AML-193 (cell line): ENCODE measurements at regions not wholly inside any gene's neighbourhood (a gene's known extent, or its start where the extent isn't known, plus 50 kb on each side); places are given as distances from the start of the nearest gene placed in this dataset.

Experiments used
- DNase-seq, 2 experiments: peaks; one replicate each; lab custom pipeline; 2025; lab: John Stamatoyannopoulos, UW

DNA sequence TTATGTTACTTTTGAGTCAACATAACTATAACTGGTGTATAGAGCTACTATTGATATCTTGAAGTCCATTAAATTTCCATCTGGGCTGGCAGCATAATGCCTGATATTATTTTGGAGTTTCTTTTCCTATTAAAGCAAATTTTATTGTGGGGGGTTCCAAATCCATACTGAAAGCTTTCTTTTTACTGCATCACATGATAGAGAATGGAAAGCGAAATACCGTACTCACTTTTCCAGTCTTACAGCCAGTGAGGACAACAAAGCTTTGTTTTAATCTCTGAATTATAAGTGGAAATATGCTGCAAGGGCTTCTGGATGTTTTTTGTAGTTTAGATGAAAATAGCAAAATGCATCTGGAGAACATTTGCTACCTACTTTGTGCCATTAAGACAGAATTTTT is 477.5 kb upstream of the SEMA3D start:
- no peak for DNase-seq

DNA sequence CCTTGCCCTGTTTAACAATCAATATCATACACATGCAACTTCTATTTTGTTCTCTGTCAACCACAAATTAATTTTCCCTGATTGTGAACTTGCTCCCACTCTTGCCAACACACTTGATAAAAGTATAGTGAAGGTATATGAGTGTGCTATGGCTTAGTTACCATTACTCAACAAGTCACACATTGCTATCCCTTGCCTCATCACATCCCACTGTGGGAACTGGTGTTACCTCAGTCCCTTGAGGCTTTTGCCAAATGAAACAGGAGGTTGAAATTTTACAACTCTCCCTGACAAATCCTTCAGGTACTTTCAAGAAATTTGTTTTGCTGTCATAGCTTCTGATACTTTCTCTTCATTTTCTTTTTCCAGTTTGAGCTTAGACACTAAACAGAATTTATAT is 472.5 kb upstream of the SEMA3D start:
- DNase-seq: no peak

DNA sequence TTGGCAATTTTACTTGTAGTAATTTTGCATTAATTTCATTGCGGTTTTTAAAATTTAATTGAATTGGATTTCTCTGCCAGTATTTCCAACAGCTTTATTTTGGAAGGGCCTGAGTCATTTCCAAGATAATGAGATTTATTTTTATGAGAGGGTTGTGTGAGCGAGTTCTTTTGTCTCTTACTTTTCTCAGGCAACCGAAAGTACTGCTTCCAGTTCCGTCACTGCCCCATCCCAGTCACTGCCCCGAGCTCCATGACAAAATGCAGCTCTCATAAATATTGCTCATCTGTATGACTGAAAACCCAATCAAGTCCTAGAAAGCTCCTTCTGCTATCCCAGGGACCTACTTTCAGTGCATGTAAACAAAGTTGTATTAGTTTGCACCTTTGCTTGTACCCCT is 468.4 kb upstream of the SEMA3D start:
- no peak for DNase-seq

DNA sequence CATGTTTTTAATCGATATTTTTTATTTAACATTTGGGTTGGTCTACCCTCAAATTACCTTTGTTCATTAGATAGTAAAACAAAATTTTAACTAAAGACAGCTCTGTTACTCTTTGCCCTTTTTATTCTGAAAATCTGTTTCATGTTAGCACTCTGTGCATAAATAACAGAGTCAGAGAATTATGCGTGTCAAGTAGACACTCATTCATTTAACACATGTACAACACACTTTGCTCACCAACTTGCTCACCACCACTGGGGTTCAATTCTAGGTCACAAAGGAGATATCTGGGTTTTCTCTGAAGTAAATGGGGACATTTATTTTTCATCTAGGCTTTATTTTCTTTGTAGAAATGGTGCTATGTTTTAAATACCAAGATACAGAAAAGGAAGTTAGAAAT is 457.4 kb upstream of the SEMA3D start:
- DNase-seq: no peak

DNA sequence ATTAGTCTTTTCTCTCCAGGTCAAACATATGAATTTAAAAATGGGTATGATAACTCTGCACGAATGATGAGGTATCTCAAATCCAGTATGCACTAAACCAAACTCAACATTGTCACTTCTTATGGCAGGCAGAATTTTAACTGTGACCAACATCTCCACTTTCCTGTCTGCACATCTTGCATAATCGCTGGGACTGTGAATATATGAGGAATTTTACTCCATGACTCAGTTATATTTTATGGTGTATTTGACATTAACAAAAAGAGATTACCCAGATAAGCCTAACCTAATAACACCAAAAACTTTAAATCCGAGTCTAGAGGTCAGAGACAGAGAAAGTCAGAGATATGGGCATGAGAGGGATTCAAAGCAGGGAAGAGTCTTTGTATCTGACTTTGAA is 454.5 kb upstream of the SEMA3D start:
- DNase-seq: no peak

DNA sequence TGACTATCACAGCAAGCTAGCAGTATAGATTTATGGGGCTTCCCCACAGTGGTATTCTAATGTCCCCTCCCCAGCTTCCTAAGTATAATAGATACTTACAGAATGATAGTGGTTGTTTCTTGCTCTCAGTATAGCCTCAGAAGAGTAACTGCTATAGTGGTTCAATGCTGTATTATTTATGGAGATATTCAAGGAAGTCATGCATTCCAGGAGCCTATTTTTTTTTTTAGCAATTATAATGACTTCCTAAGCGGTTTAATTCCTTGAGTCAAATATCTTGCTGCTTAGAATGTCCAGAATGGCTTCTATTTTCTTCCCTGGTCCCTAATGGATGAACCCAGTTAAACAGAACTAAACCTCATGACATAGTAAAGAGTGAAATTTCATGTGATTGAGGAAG is 451.5 kb upstream of the SEMA3D start:
- DNase-seq: no peak

DNA sequence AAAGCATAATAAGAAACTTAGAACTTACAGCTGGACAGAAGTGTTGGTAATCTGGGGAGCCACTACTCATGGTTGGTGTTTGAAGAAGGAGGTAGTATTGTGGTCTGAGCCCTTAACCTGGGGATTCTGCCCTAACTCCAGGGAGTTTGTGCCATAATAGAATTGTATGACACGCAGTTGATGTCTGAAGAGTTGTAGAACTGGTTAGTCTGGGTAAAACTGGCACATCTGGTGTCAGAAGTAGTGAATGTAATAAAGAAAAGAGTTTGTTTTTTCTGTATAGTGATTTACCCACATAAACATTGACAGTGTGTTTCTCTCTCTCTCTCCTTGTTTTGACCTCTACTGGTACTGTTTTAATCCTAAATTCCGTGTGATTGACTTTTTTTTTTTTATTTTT is 448.1 kb upstream of the SEMA3D start:
- no peak for DNase-seq

DNA sequence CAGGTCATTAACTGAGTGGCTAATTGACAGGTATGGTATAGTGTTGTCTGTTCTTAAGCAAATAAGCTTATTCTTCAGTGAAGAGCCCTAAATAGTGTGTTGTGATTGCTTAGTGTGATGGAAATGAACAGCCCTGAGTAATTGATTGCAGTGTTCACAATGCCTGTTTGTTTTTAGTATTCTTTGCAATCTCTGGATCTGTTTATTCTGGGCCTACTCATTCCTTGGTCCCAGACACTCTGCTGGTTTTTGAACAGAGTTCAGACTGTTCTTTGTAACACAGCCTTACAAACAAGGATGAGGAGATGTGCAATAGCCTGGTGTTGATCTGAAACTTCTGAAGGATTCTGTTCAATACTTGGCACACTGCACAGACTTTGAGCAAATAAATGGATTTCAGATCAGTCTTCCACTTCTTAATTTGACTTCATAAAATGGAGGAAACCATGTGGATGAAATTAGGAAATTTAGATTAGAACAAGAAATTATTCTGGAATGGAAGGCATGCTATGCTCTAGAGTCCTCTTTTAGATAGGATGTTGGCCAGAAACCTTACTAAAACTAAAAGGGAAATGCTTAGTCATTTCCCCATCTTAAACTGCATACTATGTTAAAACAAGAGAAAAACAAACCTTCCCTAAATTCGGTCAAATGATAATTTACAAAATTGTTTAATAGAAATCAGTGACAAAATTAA is 444.2 kb upstream of the SEMA3D start:
- peak; percentile 40 to 48 for DNase-seq

DNA sequence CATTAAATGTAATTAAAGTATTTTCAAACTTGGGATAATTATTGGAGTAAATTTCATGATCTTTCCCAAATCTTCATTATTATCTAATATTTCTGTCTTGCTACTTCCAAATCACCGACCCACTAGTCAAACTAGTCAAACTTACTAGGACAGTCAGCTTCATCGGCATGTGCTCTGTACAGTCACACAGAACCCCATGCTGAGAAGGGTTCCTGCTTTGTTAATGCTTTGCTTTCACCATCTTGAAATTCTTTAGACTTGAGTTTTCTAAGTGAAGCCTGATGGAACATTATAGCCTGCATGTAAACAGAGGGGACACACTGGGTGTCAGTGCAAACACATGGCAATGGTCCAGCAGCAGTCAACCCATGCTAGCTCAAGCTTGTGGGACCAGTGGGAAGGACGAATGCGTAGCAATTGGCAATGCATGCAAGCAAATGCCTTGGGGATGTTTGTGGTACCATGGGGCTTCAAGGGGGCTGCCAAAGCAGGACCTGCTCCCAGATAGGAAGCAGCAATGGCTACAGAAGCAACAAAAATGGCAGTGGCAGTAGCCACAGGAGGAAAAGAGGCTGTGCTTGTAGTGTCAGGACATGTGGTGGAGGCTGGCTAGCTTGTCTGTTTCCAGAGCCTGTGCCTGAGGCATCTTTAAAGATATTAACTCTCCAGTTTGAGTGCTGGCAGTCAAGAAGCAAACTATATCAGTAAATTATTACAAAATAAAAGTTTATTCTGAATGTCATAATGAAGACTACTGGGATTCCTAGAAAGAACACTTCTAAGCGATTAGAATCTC is 441.1 kb upstream of the SEMA3D start:
- DNase-seq: no peak

DNA sequence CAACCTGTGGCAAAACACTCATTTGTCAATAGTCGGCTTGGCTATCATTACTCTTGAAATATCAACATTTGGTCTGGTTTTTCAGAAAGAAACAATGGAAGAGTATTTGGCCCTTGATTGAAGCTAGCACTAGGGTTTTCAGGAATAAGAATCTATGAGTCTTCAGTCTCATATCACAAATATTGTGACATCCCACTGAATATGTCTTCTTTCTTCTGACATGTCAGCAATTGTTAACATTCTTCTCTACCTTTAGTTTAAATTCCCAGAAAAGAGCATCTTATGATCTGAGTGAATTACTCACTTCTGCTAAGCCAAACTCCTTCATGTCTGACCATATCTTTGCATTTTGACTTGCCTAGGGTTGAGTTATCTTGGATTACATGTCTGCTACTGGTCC is 435.2 kb upstream of the SEMA3D start:
- no peak for DNase-seq

DNA sequence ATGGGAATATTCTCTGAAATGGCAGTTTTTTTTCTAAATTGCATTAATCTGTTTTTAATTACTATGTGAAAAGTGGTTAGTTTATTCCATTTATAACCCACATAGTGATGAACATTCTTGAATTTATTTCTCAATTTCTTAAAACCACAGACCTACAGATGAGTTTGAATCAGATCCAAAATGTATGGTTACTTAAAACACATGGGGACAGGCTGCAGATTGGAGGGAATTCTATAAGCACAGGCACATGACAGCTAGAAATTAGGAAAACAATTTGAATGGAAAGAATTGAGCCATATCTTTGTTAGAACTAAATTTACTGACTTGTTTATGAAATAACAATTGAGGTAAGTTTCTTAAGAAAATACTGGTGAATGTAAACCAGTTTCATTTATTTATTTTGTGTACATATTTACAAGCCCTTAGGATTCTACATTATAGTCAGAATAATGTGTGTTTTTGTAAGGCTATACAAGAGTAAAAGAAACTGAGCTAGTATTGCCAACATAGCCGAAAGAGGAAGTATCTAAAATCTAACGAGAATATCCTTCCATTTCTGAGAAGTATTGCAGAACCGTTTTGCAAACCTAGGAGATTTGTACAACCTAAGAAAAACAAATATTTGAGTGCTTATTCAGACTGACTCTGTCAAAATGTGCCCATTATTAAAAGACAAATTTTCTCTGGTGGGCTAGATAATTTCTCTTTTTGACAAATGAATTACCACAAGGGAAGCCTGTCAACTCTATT is 434.3 kb upstream of the SEMA3D start:
- peak; percentile 87 to 94 for DNase-seq

DNA sequence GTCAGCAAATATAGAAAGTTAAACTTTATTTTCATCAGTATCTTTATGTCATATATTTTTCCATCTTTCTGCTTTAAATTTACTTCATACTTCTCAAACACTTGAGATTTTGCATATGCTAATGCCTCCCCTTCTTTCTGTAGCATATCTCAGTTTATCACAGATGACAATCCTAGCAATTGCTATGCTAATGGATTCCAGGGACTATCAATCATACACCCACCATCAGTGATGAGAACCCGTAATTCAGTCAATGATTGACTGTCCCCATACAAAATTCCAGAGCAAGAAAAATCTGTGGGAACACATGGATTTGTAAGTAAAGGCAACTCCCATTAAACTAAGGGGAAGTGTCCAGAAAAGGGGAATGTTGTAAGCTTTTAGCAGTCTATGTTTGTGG is 432.4 kb upstream of the SEMA3D start:
- DNase-seq: no peak

DNA sequence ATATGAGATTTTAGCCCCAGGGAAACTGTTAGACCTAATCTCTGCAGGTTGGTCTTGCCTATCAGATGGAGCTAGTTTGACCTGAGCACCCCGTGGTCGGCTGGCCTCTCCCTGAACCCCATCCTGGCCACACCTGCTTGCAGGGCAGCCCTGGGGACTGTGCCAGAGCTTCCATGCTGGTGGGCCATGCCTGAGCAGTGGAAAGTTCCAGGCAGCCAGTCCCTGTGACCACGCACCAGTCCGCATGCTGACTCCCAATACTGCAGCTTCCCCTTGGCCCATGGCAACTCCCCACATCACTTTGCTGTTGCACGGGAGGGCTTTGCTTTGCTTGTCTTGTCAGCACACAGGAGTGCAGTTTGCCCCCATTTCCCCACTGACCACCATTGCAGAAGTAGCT is 427.8 kb upstream of the SEMA3D start:
- DNase-seq: no peak

DNA sequence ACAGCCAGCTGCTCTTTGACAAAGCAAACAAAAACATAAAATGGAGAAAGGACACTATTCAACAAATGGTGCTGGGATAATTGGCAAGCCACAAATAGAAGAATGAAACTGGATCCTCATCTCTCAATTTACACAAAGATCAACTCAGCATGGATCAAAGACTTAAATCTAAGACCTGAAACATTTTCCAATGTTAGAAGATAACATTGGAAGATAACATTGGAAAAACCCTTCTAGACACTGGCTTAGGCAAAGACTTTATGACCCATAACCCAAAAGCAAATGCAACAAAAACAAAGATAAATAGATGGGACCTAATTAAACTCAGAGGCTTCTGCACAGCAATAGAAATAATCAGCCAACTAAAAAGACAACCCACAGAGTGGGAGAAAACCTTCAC is 425.7 kb upstream of the SEMA3D start:
- no peak for DNase-seq

DNA sequence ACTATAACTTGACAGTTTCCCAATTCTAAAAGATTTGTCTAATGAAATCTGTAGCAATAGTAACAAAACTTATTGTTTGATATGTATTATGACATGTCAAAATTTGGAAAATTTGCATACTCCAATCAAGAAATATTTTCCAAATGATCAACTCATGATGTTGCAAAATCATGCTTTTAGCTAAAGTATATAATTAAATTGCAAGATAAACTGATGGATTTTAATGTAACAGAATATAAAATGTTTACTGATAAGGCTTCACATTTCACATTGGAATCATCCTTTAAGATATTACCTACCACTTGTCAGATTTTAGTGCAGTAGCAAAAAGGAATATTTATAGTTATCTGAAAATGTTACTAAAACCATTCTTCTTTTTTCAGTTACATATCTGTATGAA is 421.9 kb upstream of the SEMA3D start:
- DNase-seq: no peak

DNA sequence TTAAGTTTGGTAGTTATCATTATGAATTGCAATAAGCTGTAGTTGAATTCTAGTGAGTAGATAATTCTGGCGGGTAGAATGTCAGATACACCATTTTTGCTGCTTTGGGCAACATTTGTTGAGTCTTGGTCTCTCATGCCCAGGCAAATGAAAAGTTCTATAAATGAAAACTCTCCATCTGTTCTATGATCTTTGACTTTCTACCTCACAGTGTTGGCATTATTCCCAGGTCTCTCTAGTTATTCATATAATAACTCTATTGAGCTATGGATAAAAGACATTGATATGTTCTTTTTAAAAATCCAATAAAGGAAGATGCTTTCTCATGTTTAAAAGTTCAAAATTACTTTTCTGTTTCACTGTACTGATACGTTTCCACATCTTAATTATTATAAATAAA is 415.3 kb upstream of the SEMA3D start:
- no peak for DNase-seq

DNA sequence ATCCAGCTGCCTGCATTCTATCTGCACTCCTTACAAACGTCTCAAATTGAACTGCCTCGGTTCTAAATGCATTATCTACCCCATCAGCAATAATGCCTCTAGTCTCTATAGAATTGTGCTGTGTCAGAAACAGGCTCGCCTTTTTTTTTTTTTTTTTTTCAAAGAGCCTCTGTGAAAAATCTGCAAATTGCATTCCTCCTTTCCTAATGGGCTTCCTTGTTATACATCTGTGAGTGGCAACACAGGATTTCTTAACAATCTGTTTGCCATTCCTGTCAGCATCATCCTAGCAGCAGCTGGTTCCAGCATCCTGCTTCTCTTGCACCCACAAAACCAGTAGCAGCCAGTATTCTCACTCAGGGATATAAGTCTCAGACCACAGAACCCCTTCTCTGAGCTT is 413.5 kb upstream of the SEMA3D start:
- no peak for DNase-seq

DNA sequence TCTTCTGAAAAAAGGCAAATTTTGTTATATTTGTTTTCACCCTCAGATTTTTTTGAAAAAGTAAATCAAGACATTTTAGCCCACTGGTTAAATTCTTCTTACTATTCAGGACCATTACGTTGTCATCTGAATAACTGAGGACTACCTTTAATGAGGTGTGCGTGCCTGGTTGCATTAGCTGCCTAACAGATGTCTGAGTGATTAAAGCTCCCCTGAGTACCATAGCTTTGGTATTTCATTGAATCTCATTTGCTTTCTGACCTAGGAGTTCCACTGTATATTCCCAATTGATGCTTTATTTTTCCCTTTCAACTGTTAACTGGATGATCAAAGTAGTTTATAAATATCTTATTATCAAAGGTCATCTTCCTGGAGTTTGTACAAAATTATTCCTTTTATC is 410.0 kb upstream of the SEMA3D start:
- DNase-seq: no peak

DNA sequence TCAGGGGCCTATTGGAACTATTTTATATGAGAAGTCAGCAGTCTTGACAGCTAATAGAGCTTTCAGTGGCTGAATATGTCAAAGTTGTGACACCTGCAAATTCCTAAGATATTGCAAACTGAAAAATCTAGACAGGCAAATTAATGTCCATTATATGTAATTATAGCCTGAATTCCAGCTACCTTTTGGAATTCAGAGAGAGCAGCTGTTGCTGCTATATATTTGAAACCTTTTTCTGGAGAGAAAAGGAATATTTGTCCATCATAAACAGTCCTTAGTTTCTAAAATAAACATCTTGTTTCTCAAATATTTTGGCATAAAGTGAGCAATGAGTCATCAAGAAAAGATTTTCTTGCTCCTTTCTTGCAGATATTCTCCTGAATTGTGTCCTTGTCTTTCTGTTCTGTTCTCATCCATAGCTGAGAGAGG is 408.9 kb upstream of the SEMA3D start:
- no peak for DNase-seq

DNA sequence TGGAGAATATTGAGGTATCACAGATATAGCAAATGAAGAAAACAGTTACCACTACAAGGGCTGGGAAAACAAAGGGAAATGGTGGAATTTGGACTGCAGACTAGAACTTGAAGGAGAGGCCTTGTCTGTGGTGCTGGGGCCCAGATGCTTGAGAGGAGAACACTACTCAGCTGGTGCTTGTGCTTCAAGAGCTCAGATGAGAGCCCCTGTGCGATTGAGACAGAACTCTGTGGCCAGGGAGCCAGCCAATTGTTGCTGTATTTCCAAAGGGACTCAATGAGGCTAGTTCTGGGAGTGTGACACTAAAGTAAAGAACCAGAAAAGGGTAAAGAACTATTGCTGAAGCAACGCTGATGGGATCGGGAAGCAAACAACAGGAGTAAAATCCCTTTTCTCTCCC is 406.5 kb upstream of the SEMA3D start:
- no peak for DNase-seq

DNA sequence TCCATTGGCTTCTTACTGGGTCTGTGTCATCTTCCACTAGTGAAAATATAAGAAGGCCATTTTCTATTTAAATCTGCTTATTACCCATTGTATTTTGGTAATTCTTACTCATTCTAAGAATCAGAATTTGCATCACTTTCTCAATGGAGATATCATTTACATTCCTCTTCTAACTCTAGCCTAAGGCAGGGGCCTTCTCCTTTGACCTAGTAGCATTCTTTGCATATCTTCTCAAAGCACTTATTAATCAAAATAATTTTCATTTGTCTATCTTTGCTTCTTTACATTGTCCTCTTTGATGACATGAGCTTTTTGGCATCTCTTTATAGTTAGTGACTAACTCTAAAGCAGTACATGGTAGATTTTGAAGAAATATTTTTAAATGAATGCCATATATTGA is 400.9 kb upstream of the SEMA3D start:
- no peak for DNase-seq

DNA sequence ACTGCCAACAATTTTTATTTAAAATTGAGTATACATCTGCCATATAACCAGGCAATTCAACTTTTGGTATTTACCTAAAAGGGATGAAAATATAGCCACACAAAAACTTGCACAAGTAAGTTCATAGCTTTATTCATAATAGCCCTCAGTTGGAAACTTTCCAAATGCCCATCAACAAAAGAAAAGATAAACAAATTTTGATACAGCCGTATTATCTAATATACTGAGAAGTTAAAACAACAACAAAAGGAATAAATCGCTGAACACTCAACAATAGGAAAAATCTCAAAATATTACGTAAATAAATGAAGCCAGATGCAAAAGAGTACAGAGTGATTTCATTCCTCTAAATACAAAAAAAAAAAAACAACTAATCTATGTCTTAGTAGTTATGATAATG is 399.2 kb upstream of the SEMA3D start:
- DNase-seq: no peak
